ENCODE measurements at regions not wholly inside any gene's neighbourhood (a gene's known extent, or its start where the extent isn't known, plus 50 kb on each side); places are given as distances from the start of the nearest gene placed in this dataset.

DNA sequence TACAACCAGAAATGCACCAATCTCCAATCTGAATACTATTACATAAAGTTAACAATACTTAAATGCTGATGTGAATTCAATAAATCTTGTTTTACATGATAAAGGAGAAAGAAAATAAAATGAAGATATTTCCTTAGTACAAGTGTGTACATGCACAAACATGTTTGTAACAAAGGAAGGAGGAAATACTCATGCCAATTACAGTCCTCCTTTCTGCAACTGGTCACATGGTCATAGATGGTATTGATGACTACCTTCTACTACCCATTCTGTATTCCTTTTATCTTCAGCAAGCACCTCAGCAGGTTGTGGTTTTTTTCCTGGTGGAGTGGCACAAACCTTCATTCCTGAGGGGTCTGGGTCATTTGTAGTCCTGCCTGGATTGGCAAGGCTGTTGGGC lies 214.2 kb upstream of the GUCY1A2 start (continued):
- TF ChIP-seq ZBTB1 (CRISPR knock-in tag; IDR thresholded peaks at IDR 0.05; ENCODE audit: borderline replicate concordance, low read depth) (no peak), MAFF (IDR thresholded peaks at IDR 0.05; ENCODE audit: low read length) (no peak), SIRT6 (IDR thresholded peaks at IDR 0.05; ENCODE audit: low read depth, low read length) (no peak), EWSR1 (IDR thresholded peaks at IDR 0.05; ENCODE audit: borderline replicate concordance, low read depth, partially characterized antibody) (no peak), CCAR2 (IDR thresholded peaks at IDR 0.05; ENCODE audit: low read depth, low read length) (no peak)

DNA sequence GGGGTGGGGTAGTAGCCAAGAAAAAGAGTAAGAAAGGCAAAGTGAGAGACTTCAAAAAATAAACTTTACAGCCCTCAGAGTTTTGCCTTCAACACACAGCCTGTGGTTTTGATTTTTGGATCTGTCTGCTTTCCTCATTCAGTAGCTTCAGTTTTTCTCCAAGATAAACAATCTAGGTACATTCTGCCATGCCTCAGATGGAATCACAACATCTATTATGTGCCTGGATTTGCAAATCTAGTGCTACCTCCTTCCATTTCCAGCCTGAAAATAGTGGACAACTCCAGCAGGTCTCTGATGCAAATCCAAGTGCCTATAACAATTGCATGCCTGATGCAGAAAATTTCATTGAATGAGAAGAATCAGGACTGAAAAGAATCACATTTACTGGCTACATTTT lies 206.6 kb upstream of the GUCY1A2 start:
- Histone ChIP-seq H3K27me3 (ENCODE audit: control insufficient read depth in 2 of 2, insufficient read depth in 2 of 2, low read length in 2 of 2) (no peaks in the 10 kb centered on the region), H3K79me2 (ENCODE audit: control insufficient read depth, insufficient read depth, low read length) (no peaks in the 10 kb centered on the region), H3K9me1 (ENCODE audit: control insufficient read depth, insufficient read depth, low read length) (no peaks in the 10 kb centered on the region), H3K36me3 (ENCODE audit: control insufficient read depth, insufficient read depth, low read length) (no peaks in the 10 kb centered on the region), H4K20me1 (replicated peaks; ENCODE audit: control insufficient read depth, insufficient read depth, low read length) (no peaks in the 10 kb centered on the region), H2AFZ (ENCODE audit: low read depth, low read length) (no peak overlapping the region), H3K9me3 (replicated peaks; ENCODE audit: control insufficient read depth, insufficient read depth, low read depth, low read length) (no peaks in the 10 kb centered on the region), H3K4me1 (replicated peaks in 1 of 2; ENCODE audit: control insufficient read depth in 2 of 2, insufficient read depth in 2 of 2, low read length in 2 of 2) (no peaks in the 10 kb centered on the region), H3K4me2 (ENCODE audit: insufficient read depth, low read length) (no peak overlapping the region), H3K27ac (ENCODE audit: extremely low read depth, low read depth, low read length) (no peak overlapping the region), H3K9ac (ENCODE audit: insufficient read depth in 1 of 2, low read depth in 2 of 2, low read length in 2 of 2) (no peak overlapping the region), H3K4me3 (no peak overlapping the region)
- no peak for DNase-seq (ENCODE audit: extremely low read depth in 1 of 4, low spot score in 3 of 4)
- no TSS peak for BruUV-seq (replicated peaks)
- intact Hi-C loops (cut with micrococcal nuclease): no loop called here
- ChIA-PET POLR2A (no interaction called here), CTCF (ENCODE audit: low intra/inter-chr PET ratio) (no interaction called here)
- in situ Hi-C loops (cut with MboI): no loop called here
- no peak for ATAC-seq
- FAIRE-seq: no peak
- no peak for TF ChIP-seq ZNF707 (CRISPR knock-in tag; conservative IDR thresholded peaks at IDR 0.05)
- TF ChIP-seq FOSL1 (tag; conservative IDR thresholded peaks at IDR 0.05): no peak
- no peak for TF ChIP-seq KAT8 (IDR thresholded peaks at IDR 0.05; ENCODE audit: low read depth)
- TF ChIP-seq SNRNP70 (optimal IDR thresholded peaks at IDR 0.05; ENCODE audit: low read depth, low read length): no peak
- no peak for TF ChIP-seq CCAR2 (IDR thresholded peaks at IDR 0.05; ENCODE audit: low read depth, low read length)
- TF ChIP-seq, protein P1, sequence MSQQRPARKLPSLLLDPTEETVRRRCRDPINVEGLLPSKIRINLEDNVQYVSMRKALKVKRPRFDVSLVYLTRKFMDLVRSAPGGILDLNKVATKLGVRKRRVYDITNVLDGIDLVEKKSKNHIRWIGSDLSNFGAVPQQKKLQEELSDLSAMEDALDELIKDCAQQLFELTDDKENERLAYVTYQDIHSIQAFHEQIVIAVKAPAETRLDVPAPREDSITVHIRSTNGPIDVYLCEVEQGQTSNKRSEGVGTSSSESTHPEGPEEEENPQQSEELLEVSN (IDR thresholded peaks at IDR 0.05; ENCODE audit: borderline replicate concordance in 1 of 2, extremely low read depth in 1 of 2, insufficient read depth in 1 of 2, insufficient read length in 1 of 2, low read depth in 1 of 2, low read length in 1 of 2, poor library complexity in 1 of 2, severe bottlenecking in 1 of 2): no peak
- TF ChIP-seq, protein P2, sequence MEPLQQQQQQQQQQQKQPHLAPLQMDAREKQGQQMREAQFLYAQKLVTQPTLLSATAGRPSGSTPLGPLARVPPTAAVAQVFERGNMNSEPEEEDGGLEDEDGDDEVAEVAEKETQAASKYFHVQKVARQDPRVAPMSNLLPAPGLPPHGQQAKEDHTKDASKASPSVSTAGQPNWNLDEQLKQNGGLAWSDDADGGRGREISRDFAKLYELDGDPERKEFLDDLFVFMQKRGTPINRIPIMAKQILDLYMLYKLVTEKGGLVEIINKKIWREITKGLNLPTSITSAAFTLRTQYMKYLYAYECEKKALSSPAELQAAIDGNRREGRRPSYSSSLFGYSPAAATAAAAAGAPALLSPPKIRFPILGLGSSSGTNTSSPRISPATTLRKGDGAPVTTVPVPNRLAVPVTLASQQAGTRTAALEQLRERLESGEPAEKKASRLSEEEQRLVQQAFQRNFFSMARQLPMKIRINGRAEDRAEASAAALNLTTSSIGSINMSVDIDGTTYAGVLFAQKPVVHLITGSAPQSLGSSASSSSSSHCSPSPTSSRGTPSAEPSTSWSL (CRISPR knock-in tag; IDR thresholded peaks at IDR 0.05; ENCODE audit: borderline replicate concordance): no peak
- no peak for TF ChIP-seq GATA2 (CRISPR knock-in tag; IDR thresholded peaks at IDR 0.05)
- no peak for TF ChIP-seq FOXJ3 (CRISPR knock-in tag; IDR thresholded peaks at IDR 0.05)
- TF ChIP-seq, protein P3, sequence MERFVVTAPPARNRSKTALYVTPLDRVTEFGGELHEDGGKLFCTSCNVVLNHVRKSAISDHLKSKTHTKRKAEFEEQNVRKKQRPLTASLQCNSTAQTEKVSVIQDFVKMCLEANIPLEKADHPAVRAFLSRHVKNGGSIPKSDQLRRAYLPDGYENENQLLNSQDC (CRISPR knock-in tag; IDR thresholded peaks at IDR 0.05): no peak
- TF ChIP-seq NFE2 (IDR thresholded peaks at IDR 0.05; ENCODE audit: low read depth): no peak
- TF ChIP-seq, protein P4, sequence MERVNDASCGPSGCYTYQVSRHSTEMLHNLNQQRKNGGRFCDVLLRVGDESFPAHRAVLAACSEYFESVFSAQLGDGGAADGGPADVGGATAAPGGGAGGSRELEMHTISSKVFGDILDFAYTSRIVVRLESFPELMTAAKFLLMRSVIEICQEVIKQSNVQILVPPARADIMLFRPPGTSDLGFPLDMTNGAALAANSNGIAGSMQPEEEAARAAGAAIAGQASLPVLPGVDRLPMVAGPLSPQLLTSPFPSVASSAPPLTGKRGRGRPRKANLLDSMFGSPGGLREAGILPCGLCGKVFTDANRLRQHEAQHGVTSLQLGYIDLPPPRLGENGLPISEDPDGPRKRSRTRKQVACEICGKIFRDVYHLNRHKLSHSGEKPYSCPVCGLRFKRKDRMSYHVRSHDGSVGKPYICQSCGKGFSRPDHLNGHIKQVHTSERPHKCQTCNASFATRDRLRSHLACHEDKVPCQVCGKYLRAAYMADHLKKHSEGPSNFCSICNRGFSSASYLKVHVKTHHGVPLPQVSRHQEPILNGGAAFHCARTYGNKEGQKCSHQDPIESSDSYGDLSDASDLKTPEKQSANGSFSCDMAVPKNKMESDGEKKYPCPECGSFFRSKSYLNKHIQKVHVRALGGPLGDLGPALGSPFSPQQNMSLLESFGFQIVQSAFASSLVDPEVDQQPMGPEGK (CRISPR knock-in tag; IDR thresholded peaks at IDR 0.05; ENCODE audit: borderline replicate concordance): no peak
- no peak for TF ChIP-seq GATAD2B (IDR thresholded peaks at IDR 0.05; ENCODE audit: borderline replicate concordance)
- no peak for TF ChIP-seq ZBTB17 (CRISPR knock-in tag; IDR thresholded peaks at IDR 0.05)
- TF ChIP-seq CBX1 (IDR thresholded peaks at IDR 0.05; ENCODE audit: low read depth): no peak
